ENCODE measurements at regions not wholly inside any gene's neighbourhood (a gene's known extent, or its start where the extent isn't known, plus 50 kb on each side); places are given as distances from the start of the nearest gene placed in this dataset.

GRCh38 chr7:63031838-63032436 is 966.7 kb upstream of the ZNF722 start:
- TF ChIP-seq CTCF (IDR thresholded peaks at IDR 0.05; ENCODE audit: insufficient read depth, low read length, poor library complexity, severe bottlenecking) (no peak), EZH2phosphoT487 (conservative IDR thresholded peaks at IDR 0.05; ENCODE audit: low read length) (no peak)
